ENCODE measurements at regions not wholly inside any gene's neighbourhood (a gene's known extent, or its start where the extent isn't known, plus 50 kb on each side); places are given as distances from the start of the nearest gene placed in this dataset.

DNA sequence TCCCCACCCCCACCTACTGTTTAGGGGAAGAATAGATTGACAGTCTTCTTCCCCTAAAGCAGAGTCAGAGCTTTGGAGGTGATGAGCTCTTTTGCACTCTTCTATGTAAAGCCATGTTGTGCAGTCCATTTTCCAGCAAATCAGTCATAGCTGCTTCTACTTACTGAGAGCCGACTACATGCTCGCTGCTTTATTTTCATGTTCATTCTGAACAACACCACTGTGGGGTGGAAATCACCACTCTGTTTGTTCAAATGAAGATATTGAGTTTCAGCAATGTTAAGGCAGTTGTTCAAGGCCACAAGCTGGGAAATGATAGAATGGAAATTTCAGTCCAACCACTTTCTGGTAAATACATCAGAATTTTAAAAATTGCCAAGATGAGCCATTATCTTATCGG is 88.3 kb downstream of the INSIG2 start:
- peak overlapping the region in 1 of 3 donors; percentile 12 for H3K27ac Mint-ChIP-seq

DNA sequence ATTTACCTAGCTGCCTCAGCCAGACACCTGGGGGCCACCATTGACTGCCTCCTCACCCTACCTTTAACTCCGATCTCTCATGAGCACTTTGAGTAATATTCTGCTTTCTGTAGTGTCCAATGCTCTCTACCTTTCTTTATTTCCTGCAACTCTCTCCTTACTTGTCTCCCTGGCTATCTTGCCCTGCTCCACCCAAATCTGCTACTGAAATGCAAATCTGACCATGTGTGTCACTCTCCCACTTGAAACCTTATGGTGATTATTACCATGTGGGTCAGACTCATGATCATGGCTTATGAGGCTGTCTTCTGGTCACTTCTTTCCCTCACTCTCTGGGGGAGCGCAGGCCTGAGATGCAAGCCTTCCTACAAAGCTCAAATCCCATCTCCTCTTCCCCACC is 83.3 kb downstream of the INSIG2 start:
- Mint-ChIP-seq H3K27me3 (peaks cover 11% of the 10 kb centered on the region), H3K4me3 (no peak overlapping the region), H3K4me1 (peaks cover 0 to 17% (median 2%) of the 10 kb centered on the region in 4 donors), H3K27ac (no peak overlapping the region), H3K36me3 (peaks cover 7% of the 10 kb centered on the region), H3K9me3 (peaks cover 0 to 5% (median 0%) of the 10 kb centered on the region in 7 donors)
- no peaks in the 10 kb centered on the region for H3K27me3 ChIP-seq (ENCODE audit: control insufficient read depth, insufficient read depth, low read length)
- no peaks in the 10 kb centered on the region for H3K36me3 ChIP-seq (ENCODE audit: control insufficient read depth, insufficient read depth, low read length)
- ATAC-seq (ENCODE audit: low read depth in 2 of 2) (no peak), DNase-seq (no peak)
- H3K4me1 ChIP-seq (ENCODE audit: control insufficient read depth, insufficient read depth, low read length, poor library complexity, severe bottlenecking), result peaks cover 17% of the 10 kb centered on the region
- H3K9me3 ChIP-seq (ENCODE audit: control insufficient read depth in 2 of 2, low read length in 2 of 2), result no peaks in the 10 kb centered on the region
- H3K27ac ChIP-seq (ENCODE audit: insufficient read depth, low read length, poor library complexity, severe bottlenecking), result no peak overlapping the region
- H3K4me3 ChIP-seq (ENCODE audit: low read depth, low read length), result no peak overlapping the region

More for the DNA sequence above, 88.3 kb downstream of the INSIG2 start:
- Mint-ChIP-seq H3K27me3 (peaks cover 24% of the 10 kb centered on the region), H3K4me3 (no peak overlapping the region), H3K4me1 (peaks cover 3 to 12% (median 4%) of the 10 kb centered on the region in 4 donors), H3K36me3 (peaks cover 7% of the 10 kb centered on the region), H3K9me3 (peaks cover 0 to 1% (median 0%) of the 10 kb centered on the region in 7 donors)
- no peaks in the 10 kb centered on the region for H3K27me3 ChIP-seq (ENCODE audit: control insufficient read depth, insufficient read depth, low read length)
- H3K4me1 ChIP-seq (ENCODE audit: control insufficient read depth, insufficient read depth, low read length, poor library complexity, severe bottlenecking), result peaks cover 4% of the 10 kb centered on the region
- H3K27ac ChIP-seq (ENCODE audit: insufficient read depth, low read length, poor library complexity, severe bottlenecking), result no peak overlapping the region
- H3K9me3 ChIP-seq (ENCODE audit: control insufficient read depth in 2 of 2, low read length in 2 of 2), result no peaks in the 10 kb centered on the region
- no peak for DNase-seq
- no peaks in the 10 kb centered on the region for H3K36me3 ChIP-seq (ENCODE audit: control insufficient read depth, insufficient read depth, low read length)
- no peak overlapping the region for H3K4me3 ChIP-seq (ENCODE audit: low read depth, low read length)
- ATAC-seq (ENCODE audit: low read depth in 2 of 2), result no peak

DNA sequence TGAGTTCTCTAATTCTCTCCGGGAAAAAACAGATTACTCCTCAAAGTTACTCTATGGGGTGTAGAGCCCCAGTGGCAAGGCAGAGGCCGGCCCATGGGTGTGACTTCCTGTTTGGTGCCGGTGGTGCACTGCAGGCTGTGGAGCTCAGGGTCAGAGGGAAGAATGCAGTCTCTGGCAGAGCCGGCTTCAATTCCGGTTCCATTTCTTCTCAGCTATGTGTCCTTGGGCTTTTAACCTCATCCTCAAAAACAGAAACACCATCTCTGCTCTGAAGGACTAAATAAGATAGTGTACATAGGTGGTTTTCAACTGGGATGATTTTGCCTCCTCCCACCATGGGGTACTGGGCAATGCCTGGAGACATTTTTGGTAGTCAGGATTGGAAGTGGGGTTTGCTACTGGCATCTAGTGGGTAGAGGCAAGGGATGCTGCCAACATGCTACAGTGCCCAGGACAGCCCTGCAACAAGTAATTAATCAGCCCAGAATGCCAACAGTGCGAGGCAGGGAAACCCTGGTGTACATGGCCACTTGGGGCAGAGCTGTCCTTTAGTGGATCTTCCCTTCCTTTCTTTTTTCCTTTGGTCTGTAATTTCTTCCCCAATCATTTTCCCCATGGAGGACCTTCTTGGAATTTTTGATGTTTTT is 81.2 kb downstream of the INSIG2 start:
- peaks cover 0 to 20% (median 0%) of the 10 kb centered on the region in 4 donors for H3K4me1 Mint-ChIP-seq
- peak overlapping the region; percentile 57 for H3K4me3 ChIP-seq (ENCODE audit: low read depth, low read length)
- H3K27me3 ChIP-seq (ENCODE audit: control insufficient read depth, insufficient read depth, low read length), result no peaks in the 10 kb centered on the region
- H3K4me1 ChIP-seq (ENCODE audit: control insufficient read depth, insufficient read depth, low read length, poor library complexity, severe bottlenecking), result peaks cover 17% of the 10 kb centered on the region
- peaks cover 5% of the 10 kb centered on the region for H3K27me3 Mint-ChIP-seq
- peak overlapping the region in 2 of 3 donors; percentile 69 to 83 for H3K27ac Mint-ChIP-seq
- H3K9me3 ChIP-seq (ENCODE audit: control insufficient read depth in 2 of 2, low read length in 2 of 2), result no peaks in the 10 kb centered on the region
- H3K36me3 ChIP-seq (ENCODE audit: control insufficient read depth, insufficient read depth, low read length), result no peaks in the 10 kb centered on the region
- ATAC-seq (ENCODE audit: low read depth in 2 of 2) (peak; percentile 72 to 81), DNase-seq (peak in 1 of 3 donors; percentile 85)
- H3K4me3 Mint-ChIP-seq, result peak overlapping the region in 1 of 4 donors; percentile 53
- peaks cover 0 to 4% (median 0%) of the 10 kb centered on the region in 7 donors for H3K9me3 Mint-ChIP-seq
- no peak overlapping the region for H3K27ac ChIP-seq (ENCODE audit: insufficient read depth, low read length, poor library complexity, severe bottlenecking)
- peaks cover under 1% of the 10 kb centered on the region for H3K36me3 Mint-ChIP-seq

DNA sequence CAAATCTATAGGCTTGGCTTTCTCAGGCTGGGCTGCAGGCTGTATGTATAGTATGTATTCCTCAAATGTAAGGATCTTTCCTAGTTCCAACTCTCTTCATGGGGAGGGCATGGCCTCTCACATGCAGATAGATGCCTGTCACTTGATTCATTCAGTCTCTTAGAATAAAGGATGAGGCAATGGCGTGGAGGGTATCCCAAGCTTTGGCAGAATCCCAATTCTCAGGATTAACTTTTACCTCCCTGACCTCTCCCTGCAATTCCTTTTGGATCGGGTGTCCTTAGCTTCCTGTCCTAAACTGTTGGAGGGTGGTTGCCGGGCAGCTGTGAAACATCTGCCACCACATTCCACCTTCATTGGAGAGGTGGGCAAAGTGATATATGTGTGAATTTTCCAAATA is 80.3 kb downstream of the INSIG2 start:
- peaks cover 17% of the 10 kb centered on the region for H3K4me1 ChIP-seq (ENCODE audit: control insufficient read depth, insufficient read depth, low read length, poor library complexity, severe bottlenecking)
- H3K9me3 Mint-ChIP-seq, result peaks cover 0 to 5% (median 0%) of the 10 kb centered on the region in 7 donors
- no peaks in the 10 kb centered on the region for H3K36me3 Mint-ChIP-seq
- DNase-seq (no peak), ATAC-seq (ENCODE audit: low read depth in 2 of 2) (no peak)
- peaks cover 4% of the 10 kb centered on the region for H3K27me3 Mint-ChIP-seq
- H3K4me1 Mint-ChIP-seq, result peaks cover 0 to 20% (median 0%) of the 10 kb centered on the region in 4 donors
- H3K27ac ChIP-seq (ENCODE audit: insufficient read depth, low read length, poor library complexity, severe bottlenecking), result no peak overlapping the region
- H3K36me3 ChIP-seq (ENCODE audit: control insufficient read depth, insufficient read depth, low read length), result no peaks in the 10 kb centered on the region
- H3K4me3 ChIP-seq (ENCODE audit: low read depth, low read length), result peak overlapping the region; percentile 57
- peak overlapping the region in 2 of 3 donors; percentile 43 to 83 for H3K27ac Mint-ChIP-seq
- H3K27me3 ChIP-seq (ENCODE audit: control insufficient read depth, insufficient read depth, low read length), result no peaks in the 10 kb centered on the region
- H3K9me3 ChIP-seq (ENCODE audit: control insufficient read depth in 2 of 2, low read length in 2 of 2), result no peaks in the 10 kb centered on the region
- no peak overlapping the region for H3K4me3 Mint-ChIP-seq

DNA sequence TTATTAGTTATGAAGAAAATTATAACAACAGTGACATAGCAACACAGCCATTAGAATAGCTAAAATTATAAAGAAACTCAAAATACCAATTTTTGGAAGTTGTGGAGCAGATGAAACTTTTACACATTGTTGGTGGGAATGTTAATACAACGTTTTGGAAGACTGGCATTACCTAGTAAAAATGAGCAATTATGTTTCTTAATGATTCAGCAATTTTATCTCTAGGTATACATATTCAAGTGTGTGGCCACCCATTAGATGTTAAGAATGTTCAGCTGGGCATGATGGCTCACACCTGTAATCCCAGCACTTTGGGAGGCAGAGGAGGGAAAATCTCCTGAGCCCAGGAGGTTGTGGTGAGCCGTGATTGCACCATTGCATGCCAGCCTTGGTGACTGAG is 78.8 kb downstream of the INSIG2 start:
- peaks cover 0 to 20% (median 0%) of the 10 kb centered on the region in 4 donors for H3K4me1 Mint-ChIP-seq
- peaks cover 0 to 8% (median 2%) of the 10 kb centered on the region in 7 donors for H3K9me3 Mint-ChIP-seq
- no peak for ATAC-seq (ENCODE audit: low read depth in 2 of 2)
- H3K27ac ChIP-seq (ENCODE audit: insufficient read depth, low read length, poor library complexity, severe bottlenecking), result no peak overlapping the region
- no peak overlapping the region for H3K27ac Mint-ChIP-seq
- no peaks in the 10 kb centered on the region for H3K9me3 ChIP-seq (ENCODE audit: control insufficient read depth in 2 of 2, low read length in 2 of 2)
- no peaks in the 10 kb centered on the region for H3K36me3 ChIP-seq (ENCODE audit: control insufficient read depth, insufficient read depth, low read length)
- H3K4me3 ChIP-seq (ENCODE audit: low read depth, low read length), result no peak overlapping the region
- H3K27me3 ChIP-seq (ENCODE audit: control insufficient read depth, insufficient read depth, low read length), result no peaks in the 10 kb centered on the region
- peaks cover 4% of the 10 kb centered on the region for H3K36me3 Mint-ChIP-seq
- H3K4me1 ChIP-seq (ENCODE audit: control insufficient read depth, insufficient read depth, low read length, poor library complexity, severe bottlenecking), result peaks cover 17% of the 10 kb centered on the region
- no peak overlapping the region for H3K4me3 Mint-ChIP-seq
- DNase-seq, result no peak
- H3K27me3 Mint-ChIP-seq, result peaks cover 4% of the 10 kb centered on the region

DNA sequence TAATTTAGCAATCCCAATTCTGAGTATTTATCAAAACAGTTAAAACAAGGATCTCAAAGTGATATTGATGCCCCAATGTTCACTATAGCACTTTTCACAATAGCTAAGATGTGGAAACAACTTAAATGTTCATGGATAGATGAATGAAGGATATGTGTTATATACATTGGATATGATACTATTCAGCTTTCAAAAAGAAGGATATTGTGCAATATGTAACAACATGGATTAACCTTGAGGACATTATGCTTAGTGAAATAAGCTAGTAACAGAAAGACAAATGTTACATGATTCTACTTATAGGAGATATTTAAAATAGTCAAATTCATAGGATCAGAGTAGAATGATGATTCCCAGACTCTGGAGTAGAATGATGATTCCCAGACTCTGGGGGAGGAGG is 78.0 kb downstream of the INSIG2 start:
- H3K27ac Mint-ChIP-seq, result no peak overlapping the region
- no peaks in the 10 kb centered on the region for H3K9me3 ChIP-seq (ENCODE audit: control insufficient read depth in 2 of 2, low read length in 2 of 2)
- no peaks in the 10 kb centered on the region for H3K36me3 ChIP-seq (ENCODE audit: control insufficient read depth, insufficient read depth, low read length)
- H3K9me3 Mint-ChIP-seq, result peaks cover 0 to 8% (median 2%) of the 10 kb centered on the region in 7 donors
- peaks cover 8% of the 10 kb centered on the region for H3K27me3 Mint-ChIP-seq
- peaks cover 17% of the 10 kb centered on the region for H3K4me1 ChIP-seq (ENCODE audit: control insufficient read depth, insufficient read depth, low read length, poor library complexity, severe bottlenecking)
- no peak for ATAC-seq (ENCODE audit: low read depth in 2 of 2)
- no peak overlapping the region for H3K4me3 Mint-ChIP-seq
- no peak overlapping the region for H3K27ac ChIP-seq (ENCODE audit: insufficient read depth, low read length, poor library complexity, severe bottlenecking)
- peaks cover 4% of the 10 kb centered on the region for H3K36me3 Mint-ChIP-seq
- no peaks in the 10 kb centered on the region for H3K27me3 ChIP-seq (ENCODE audit: control insufficient read depth, insufficient read depth, low read length)
- H3K4me1 Mint-ChIP-seq, result peaks cover 0 to 20% (median 0%) of the 10 kb centered on the region in 4 donors
- H3K4me3 ChIP-seq (ENCODE audit: low read depth, low read length), result no peak overlapping the region
- DNase-seq, result no peak

DNA sequence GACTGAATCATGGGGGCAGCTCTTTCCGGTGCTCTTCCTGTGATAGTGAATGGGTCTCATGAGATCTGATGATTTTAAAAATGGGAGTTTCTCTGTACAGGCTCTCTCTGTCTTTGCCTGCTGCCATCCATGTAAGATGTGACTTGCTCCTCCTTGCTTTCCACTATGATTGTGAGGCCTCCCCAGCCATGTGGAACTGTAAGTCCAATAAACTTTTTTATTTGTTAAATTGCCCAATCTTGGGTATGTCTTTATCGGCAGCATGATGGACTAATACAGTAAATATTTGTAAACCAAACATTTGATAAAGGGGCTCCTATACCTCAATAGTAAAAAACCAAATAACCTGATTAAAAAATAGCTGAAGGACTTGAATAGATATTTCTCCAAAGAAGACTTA is 77.3 kb downstream of the INSIG2 start:
- DNase-seq (no peak), ATAC-seq (ENCODE audit: low read depth in 2 of 2) (no peak)
- Mint-ChIP-seq H3K27ac (no peak overlapping the region), H3K27me3 (peaks cover 8% of the 10 kb centered on the region), H3K36me3 (peaks cover 4% of the 10 kb centered on the region), H3K4me1 (peaks cover 0 to 20% (median 0%) of the 10 kb centered on the region in 4 donors), H3K9me3 (peaks cover 0 to 8% (median 2%) of the 10 kb centered on the region in 7 donors), H3K4me3 (no peak overlapping the region)
- H3K9me3 ChIP-seq (ENCODE audit: control insufficient read depth in 2 of 2, low read length in 2 of 2), result no peaks in the 10 kb centered on the region
- no peak overlapping the region for H3K27ac ChIP-seq (ENCODE audit: insufficient read depth, low read length, poor library complexity, severe bottlenecking)
- H3K4me1 ChIP-seq (ENCODE audit: control insufficient read depth, insufficient read depth, low read length, poor library complexity, severe bottlenecking), result peaks cover 17% of the 10 kb centered on the region
- no peak overlapping the region for H3K4me3 ChIP-seq (ENCODE audit: low read depth, low read length)
- no peaks in the 10 kb centered on the region for H3K36me3 ChIP-seq (ENCODE audit: control insufficient read depth, insufficient read depth, low read length)
- no peaks in the 10 kb centered on the region for H3K27me3 ChIP-seq (ENCODE audit: control insufficient read depth, insufficient read depth, low read length)
